DMS 273 (cell line): ENCODE measurements at regions not wholly inside any gene's neighbourhood (a gene's known extent, or its start where the extent isn't known, plus 50 kb on each side); places are given as distances from the start of the nearest gene placed in this dataset.

ENCODE experiments used
- DNase-seq: peaks from one replicate; lab custom pipeline; 2025; ENCODE audit not compliant: unreplicated experiment; lab: John Stamatoyannopoulos, UW

GRCh38 chr2:217691920-217692666, 310.7 kb downstream of the TNS1 start:
- no peak for DNase-seq

GRCh38 chr2:217691516-217691915, 311.3 kb downstream of the TNS1 start:
- DNase-seq = no peak

DNA sequence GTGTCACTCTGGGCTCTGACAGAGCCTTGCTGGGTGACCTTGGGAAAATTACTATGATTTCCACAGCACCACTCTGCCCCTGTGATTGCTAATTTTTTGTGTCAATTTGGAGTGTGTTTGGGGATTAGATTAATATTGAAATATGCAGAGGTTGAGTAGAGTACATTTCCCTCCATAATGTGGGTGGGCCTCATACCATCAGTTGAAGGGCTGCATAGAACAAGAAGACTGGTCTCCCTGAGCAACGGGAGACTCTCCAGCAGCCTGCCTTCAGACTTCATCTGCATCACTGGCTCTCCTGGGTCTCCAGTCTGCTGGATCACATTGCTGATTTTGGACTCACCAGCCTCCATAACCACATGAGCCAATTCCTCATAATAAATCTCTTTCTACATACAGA, 313.7 kb downstream of the TNS1 start:
- no peak for DNase-seq

DNA sequence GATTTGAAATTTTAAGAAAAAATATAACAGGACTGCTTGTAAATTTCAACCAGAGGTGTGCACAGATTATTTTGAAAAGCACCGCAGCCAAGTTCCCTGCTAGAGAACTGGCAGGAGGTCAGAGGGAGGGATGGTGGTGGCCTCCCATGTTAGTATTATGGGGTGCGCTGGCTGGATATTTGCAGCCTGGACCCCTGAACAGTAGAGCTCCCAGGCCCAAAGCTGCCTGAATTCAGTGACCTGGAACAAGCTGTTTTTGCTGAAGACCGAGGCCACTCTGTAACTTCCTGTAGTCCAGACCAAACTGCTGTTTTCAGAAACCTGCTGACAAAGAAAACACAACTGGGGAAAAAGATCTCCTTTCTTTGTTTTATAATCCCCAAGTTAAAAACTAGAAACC, 314.3 kb downstream of the TNS1 start:
- DNase-seq = no peak

- DNase-seq = no peak
Observed at GRCh38 chr2:217687771-217688170, 315.0 kb downstream of the TNS1 start.

DNA sequence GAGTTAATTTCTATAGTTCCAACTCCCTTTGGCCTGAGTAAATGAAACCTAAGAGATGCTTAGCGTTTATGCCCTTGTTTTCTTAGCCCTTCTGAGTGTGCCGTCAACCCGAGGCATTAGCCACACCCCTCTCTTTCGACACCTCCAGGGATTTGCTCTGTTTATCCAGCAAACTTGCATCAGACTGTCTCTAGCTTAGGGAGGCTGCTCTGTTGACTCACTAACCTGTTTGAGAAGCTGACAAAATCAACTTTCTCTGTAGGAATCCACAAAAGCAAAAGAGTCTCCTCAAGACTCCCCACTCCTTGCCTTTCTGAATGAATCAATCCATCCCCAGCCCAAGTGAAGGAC, 317.6 kb downstream of the TNS1 start:
- DNase-seq = peak; percentile 6

- DNase-seq = no peak
Observed at GRCh38 chr2:217684431-217685254, 318.2 kb downstream of the TNS1 start.

GRCh38 chr2:217683106-217683870, 319.5 kb downstream of the TNS1 start:
- DNase-seq = peak; percentile 17

DNA sequence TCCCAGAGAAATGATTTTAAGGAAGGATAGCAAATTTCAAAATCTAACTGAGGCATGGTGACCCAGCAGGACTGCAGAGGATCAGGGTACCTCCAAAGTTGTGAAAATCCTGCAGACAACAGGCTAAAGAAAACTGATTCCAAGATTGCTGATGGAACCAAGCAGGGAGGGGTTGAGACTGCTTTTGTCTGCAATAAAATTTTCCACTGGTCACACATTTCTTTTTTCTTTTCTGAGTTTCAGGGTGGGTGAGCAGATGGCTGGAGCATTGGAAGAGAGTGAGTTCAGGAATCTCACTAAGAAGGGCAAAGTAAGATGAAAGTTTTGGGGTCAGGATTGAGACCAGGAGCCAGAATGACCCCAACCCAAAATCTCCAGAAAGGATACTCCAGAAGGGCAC, 321.0 kb downstream of the TNS1 start:
- no peak for DNase-seq

- no peak for DNase-seq
Observed at GRCh38 chr2:217680381-217680780, 322.4 kb downstream of the TNS1 start.

DNA sequence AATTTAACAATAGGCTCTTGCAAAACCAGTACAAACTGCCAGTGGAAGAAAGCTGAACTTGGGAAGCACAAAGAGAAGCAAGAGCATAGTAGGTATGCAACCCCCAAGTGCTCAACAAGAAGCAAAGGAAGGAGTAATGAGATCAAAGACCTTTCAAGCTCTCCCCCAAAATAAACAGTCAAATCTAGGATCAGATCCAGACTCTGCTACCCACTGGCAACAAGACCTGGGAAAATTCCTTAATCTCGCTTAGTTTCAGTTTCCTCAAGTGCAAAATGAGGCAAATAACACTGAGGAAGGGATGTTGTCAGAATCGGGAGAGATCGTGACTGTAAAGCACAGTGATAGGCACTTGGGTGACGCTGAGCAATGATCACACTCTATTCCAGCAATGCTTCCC, 329.2 kb downstream of the TNS1 start:
- DNase-seq = no peak

- DNase-seq = no peak
Observed at GRCh38 chr2:217672472-217672871, 330.3 kb downstream of the TNS1 start.

GRCh38 chr2:217671871-217672270, 330.9 kb downstream of the TNS1 start:
- no peak for DNase-seq

DNA sequence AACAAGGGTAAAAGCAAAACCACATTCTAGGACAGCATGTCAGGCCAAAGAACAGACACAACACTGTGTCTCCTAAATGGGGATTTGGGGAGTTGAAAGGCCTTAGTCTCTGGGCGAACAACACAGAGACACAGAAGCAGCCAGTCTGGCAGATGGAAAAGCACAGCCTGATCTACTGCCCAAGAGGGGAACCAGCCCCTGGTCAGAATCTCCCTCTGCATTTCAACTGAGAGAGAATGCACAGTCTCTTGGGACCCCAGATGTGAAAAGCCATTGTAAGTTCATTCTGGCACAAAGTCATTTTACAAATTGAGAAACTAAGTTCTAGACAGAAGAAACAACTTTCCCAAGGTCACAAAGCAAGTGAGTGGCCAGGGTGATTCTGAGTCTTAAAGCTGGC, 331.7 kb downstream of the TNS1 start:
- no peak for DNase-seq

- DNase-seq = no peak
Observed at GRCh38 chr2:217669831-217670230, 333.0 kb downstream of the TNS1 start.

DNA sequence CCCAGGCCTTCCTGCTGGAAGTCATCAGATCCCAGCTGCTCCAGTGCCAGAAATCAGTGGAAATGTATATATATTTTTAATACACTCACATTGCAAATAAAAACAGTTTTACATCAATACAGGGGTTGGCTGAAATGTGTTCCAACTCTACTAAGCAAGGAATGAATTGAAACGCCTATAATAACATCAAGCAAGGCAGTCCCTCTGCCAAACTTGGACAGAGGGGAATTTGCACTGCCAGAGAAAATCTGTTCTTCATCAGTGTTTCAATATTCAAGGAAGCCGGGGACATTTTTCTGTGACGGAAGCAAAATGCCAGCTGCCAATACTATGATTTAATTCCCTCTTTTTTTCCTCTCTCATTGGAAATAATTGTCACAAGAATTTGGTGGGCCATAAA, 335.3 kb downstream of the TNS1 start:
- DNase-seq = no peak

GRCh38 chr2:217667035-217667434, 335.8 kb downstream of the TNS1 start:
- DNase-seq = no peak

DNA sequence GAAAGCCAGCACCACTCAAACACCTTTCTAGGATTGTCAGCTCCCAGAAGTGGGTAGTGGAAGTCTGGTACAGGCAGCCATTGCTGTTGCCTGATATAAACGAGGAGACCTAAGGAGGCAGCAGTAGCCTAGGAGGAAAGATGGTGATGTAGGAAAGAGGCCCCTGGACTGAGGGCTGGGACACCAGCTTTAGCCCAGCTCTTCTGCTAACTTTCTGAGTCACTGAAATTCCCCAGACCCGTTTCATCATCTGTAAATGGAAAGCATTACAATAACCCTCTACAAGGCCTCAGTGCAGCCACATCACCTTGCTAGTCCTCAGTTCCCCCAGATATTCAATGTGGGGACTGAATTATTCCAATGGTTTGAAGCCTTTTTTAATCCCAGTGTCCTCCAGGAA, 336.5 kb downstream of the TNS1 start:
- no peak for DNase-seq

DNA sequence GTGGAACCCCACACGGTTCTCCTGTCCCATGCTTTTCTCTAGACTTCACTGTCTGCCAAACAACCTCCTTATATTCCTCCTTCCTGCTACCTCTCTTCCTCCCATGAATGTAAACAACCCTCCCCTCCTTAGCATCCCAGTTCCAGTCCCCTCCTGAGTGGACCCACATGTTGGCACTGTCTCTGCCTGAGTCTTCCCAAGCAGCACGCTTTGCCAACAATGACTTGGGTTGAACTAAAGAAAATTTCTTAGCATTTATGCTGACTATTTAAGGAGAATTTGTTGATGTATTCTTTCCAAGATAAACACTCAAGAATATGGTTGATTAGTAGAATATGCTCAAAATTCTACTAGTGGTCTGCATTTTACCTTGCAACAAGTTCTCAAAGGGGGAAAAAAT, 338.0 kb downstream of the TNS1 start:
- no peak for DNase-seq

DNA sequence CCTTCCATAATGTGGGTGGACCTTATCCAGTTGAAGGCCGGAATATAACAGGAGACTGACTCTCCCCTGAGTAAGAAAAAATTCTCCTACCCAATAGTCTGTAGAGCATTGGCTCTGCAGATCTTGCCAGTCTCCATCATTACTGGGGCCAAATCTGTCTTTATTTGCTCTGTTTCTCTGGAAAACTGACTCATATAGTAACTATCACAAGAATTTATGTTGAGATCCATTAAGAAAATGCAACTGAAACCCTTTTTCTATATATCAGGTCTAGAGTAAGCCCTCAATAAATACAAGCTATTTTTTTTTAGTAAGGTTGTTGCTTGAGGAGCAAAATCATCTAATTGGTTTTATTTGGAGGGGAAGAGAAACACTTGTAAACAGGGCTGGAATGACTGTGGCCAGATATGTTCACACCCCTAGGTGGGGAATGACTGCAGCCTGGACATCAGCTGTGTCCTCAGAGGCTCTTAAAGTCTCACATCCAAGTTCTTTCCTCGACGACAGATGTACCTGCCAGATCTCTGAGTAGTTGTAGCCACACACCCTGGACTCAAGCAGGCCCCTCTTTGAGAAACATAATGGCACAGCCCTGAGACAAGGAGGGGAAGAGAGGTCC, 339.7 kb downstream of the TNS1 start:
- DNase-seq = no peak

- DNase-seq = no peak
Observed at GRCh38 chr2:217661378-217661777, 341.4 kb downstream of the TNS1 start.
